ENCODE measurements at regions not wholly inside any gene's neighbourhood (a gene's known extent, or its start where the extent isn't known, plus 50 kb on each side); places are given as distances from the start of the nearest gene placed in this dataset.

DNA sequence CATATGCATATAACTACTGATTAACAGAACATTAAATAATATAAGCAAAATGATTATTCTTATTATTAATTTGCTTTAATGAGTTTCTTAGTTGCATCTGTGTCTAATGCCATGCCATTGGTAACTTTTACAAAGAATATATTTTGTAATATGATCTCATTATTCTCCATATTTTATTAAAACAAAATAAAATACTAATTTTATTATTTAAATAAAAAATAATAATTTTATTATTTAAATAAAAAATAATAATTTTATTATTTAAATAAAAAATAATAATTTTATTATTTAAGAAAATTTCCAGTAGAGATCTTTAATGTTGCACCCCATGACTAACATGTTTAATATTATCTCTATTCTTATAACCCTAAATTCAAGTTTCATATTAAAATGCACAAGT, 771.1 kb downstream of the NR2F2 start:
- Histone ChIP-seq H3K79me2 (ENCODE audit: insufficient read depth, low read length) (no peaks in the 10 kb centered on the region), H4K20me1 (ENCODE audit: insufficient read depth, low read length) (no peaks in the 10 kb centered on the region), H3K27ac (ENCODE audit: extremely low read length, insufficient read depth, low read length) (no peak overlapping the region), H3K27me3 (ENCODE audit: control insufficient read depth in 1 of 2, insufficient read depth in 2 of 2, low read length in 2 of 2) (no peaks in the 10 kb centered on the region), H3K9ac (ENCODE audit: insufficient read depth, low read depth, low read length) (no peak overlapping the region), H3K4me1 (ENCODE audit: insufficient read depth, low read length) (no peaks in the 10 kb centered on the region), H3K36me3 (replicated peaks in 1 of 2; ENCODE audit: control insufficient read depth in 1 of 2, insufficient read depth in 2 of 2, low read length in 2 of 2) (no peaks in the 10 kb centered on the region), H2AFZ (ENCODE audit: low read length) (no peak overlapping the region), H3K4me3 (replicated peaks in 1 of 3; ENCODE audit: insufficient read depth in 1 of 3, low read depth in 2 of 3, low read length in 3 of 3) (no peak overlapping the region), H3K4me2 (ENCODE audit: low read depth, low read length) (no peak overlapping the region), H3K9me3 (ENCODE audit: low read length) (peaks cover 91% of the 10 kb centered on the region)
- BruUV-seq (replicated peaks) = no TSS peak
- ATAC-seq (no peak), FAIRE-seq (no peak), DNase-seq (ENCODE audit: low spot score) (no peak)
- TF ChIP-seq, protein P1, sequence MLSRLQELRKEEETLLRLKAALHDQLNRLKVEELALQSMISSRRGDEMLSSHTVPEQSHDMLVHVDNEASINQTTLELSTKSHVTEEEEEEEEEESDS (CRISPR knock-in tag; IDR thresholded peaks at IDR 0.05; ENCODE audit: borderline replicate concordance) = no peak
- TF ChIP-seq, protein P2, sequence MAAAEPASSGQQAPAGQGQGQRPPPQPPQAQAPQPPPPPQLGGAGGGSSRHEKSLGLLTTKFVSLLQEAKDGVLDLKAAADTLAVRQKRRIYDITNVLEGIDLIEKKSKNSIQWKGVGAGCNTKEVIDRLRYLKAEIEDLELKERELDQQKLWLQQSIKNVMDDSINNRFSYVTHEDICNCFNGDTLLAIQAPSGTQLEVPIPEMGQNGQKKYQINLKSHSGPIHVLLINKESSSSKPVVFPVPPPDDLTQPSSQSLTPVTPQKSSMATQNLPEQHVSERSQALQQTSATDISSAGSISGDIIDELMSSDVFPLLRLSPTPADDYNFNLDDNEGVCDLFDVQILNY (CRISPR knock-in tag; conservative IDR thresholded peaks at IDR 0.05) = no peak
- TF ChIP-seq ZNF614 (CRISPR knock-in tag; IDR thresholded peaks at IDR 0.05; ENCODE audit: borderline replicate concordance) = no peak
- no peak for TF ChIP-seq ZNF652 (CRISPR knock-in tag; IDR thresholded peaks at IDR 0.05; ENCODE audit: borderline replicate concordance, low read depth)
- no peak for TF ChIP-seq ZKSCAN1 (IDR thresholded peaks at IDR 0.05; ENCODE audit: low read length)
- TF ChIP-seq ZNF253 (CRISPR knock-in tag; IDR thresholded peaks at IDR 0.05; ENCODE audit: borderline replicate concordance) = no peak
- CTCF ChIA-PET (ENCODE audit: low intra/inter-chr PET ratio, low total read pairs) = no interaction called here
- POLR2A ChIA-PET = no interaction called here
- intact Hi-C loops (cut with micrococcal nuclease; ENCODE audit: unreplicated experiment) (no loop called here), in situ Hi-C loops (cut with HindIII; ENCODE audit: extremely low pct_ligation_motif_present, low pct_unique_long_range_greater_than_20kb) (no loop called here)

DNA sequence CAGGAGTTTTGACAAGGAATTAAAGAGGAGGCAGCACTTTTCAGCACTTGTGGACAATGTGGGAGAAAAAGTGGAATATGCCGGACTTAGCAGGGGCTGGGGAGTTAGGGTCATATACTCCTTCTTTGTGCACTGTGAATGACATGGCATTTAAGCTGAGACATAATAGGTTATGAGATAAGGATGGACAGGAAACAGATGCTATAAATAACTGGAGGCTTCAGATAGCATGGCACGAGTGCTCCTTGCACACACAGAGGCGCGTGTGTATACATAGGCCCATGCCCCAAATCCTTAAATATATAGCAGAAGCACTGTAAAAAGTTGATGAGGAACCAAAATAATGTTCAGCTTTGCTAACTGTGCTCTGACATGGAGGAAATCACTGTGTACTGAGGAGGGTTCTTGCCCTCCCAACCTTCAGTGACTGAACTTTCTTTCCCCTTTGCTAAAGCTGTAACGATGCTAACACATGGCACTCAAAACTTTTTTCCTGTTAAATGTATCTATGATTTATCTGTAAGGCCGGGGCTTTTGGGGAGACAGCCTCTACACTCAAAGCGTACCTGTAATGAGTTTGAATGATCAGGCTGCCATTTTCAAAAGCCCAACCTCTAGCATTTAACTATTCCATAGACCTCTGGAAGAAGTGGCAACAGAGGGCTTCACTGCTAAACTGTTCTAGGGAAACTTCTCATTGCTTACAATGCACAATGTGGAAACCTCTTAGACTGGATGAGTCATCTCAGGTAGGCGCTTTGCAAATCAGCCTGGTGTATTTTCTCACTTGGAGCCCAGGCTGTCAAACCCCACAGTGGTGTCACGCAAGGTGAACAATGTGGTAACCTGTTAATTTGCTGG, 784.6 kb downstream of the NR2F2 start:
- WGBS (ENCODE audit: low lambda C conversion rate) = 7% methylated on average over 9 of the region's 9 CpGs
- peaks cover 82% of the 10 kb centered on the region for H3K9me3 ChIP-seq (ENCODE audit: low read length)
- H3K4me1 ChIP-seq (ENCODE audit: insufficient read depth, low read length) = no peaks in the 10 kb centered on the region
- H4K20me1 ChIP-seq (ENCODE audit: insufficient read depth, low read length) = no peaks in the 10 kb centered on the region
- in situ Hi-C loops (cut with HindIII; ENCODE audit: extremely low pct_ligation_motif_present, low pct_unique_long_range_greater_than_20kb) = no loop called here
- no peak overlapping the region for H3K27ac ChIP-seq (ENCODE audit: extremely low read length, insufficient read depth, low read length)
- no peaks in the 10 kb centered on the region for H3K79me2 ChIP-seq (ENCODE audit: insufficient read depth, low read length)
- ATAC-seq = no peak
- DNase-seq (ENCODE audit: low spot score) = no peak
- H3K36me3 ChIP-seq (replicated peaks in 1 of 2; ENCODE audit: control insufficient read depth in 1 of 2, insufficient read depth in 2 of 2, low read length in 2 of 2) = no peaks in the 10 kb centered on the region
- no peak overlapping the region for H3K4me3 ChIP-seq (replicated peaks in 1 of 3; ENCODE audit: insufficient read depth in 1 of 3, low read depth in 2 of 3, low read length in 3 of 3)
- H3K4me2 ChIP-seq (ENCODE audit: low read depth, low read length) = no peak overlapping the region
- TF ChIP-seq TBL1XR1 (IDR thresholded peaks at IDR 0.05; ENCODE audit: borderline replicate concordance, low read length, partially characterized antibody) (no peak), AHR (CRISPR knock-in tag; IDR thresholded peaks at IDR 0.05) (no peak), MIER2 (CRISPR knock-in tag; IDR thresholded peaks at IDR 0.05) (no peak), ETV5 (CRISPR knock-in tag; IDR thresholded peaks at IDR 0.05; ENCODE audit: borderline replicate concordance) (no peak)
- TF ChIP-seq, protein P3, sequence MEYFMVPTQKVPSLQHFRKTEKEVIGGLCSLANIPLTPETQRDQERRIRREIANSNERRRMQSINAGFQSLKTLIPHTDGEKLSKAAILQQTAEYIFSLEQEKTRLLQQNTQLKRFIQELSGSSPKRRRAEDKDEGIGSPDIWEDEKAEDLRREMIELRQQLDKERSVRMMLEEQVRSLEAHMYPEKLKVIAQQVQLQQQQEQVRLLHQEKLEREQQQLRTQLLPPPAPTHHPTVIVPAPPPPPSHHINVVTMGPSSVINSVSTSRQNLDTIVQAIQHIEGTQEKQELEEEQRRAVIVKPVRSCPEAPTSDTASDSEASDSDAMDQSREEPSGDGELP (IDR thresholded peaks at IDR 0.05; ENCODE audit: borderline replicate concordance, low read depth) = no peak
- H2AFZ ChIP-seq (ENCODE audit: low read length) = no peak overlapping the region
- BruUV-seq (replicated peaks) = no TSS peak
- intact Hi-C loops (cut with micrococcal nuclease; ENCODE audit: unreplicated experiment) = no loop called here
- no peak for FAIRE-seq
- ChIA-PET POLR2A (no interaction called here), CTCF (ENCODE audit: low intra/inter-chr PET ratio, low total read pairs) (no interaction called here)
- H3K27me3 ChIP-seq (ENCODE audit: control insufficient read depth in 1 of 2, insufficient read depth in 2 of 2, low read length in 2 of 2) = no peaks in the 10 kb centered on the region
- H3K9ac ChIP-seq (ENCODE audit: insufficient read depth, low read depth, low read length) = no peak overlapping the region

Data from HepG2 (cell line).